ENCODE measurements at regions not wholly inside any gene's neighbourhood (a gene's known extent, or its start where the extent isn't known, plus 50 kb on each side); places are given as distances from the start of the nearest gene placed in this dataset.

- no peak for DNase-seq (ENCODE audit: low read depth)
- TF ChIP-seq CTCF (IDR thresholded peaks at IDR 0.05; ENCODE audit: insufficient read depth, low read depth, low read length, missing control alignments) = no peak
- H3K4me3 ChIP-seq (ENCODE audit: low read depth, low read length) = no peak overlapping the region
These were observed 193.3 kb upstream of the FAM9B start for GRCh38 chrX:9227276-9227675.

GRCh38 chrX:9231491-9231890, 197.6 kb upstream of the FAM9B start:
- H3K4me3 ChIP-seq (ENCODE audit: low read depth, low read length) = no peak overlapping the region
- DNase-seq (ENCODE audit: low read depth) = no peak
- TF ChIP-seq CTCF (IDR thresholded peaks at IDR 0.05; ENCODE audit: insufficient read depth, low read depth, low read length, missing control alignments) = no peak

- H3K4me3 ChIP-seq (ENCODE audit: low read depth, low read length) = no peak overlapping the region
- no peak for DNase-seq (ENCODE audit: low read depth)
- no peak for TF ChIP-seq CTCF (IDR thresholded peaks at IDR 0.05; ENCODE audit: insufficient read depth, low read depth, low read length, missing control alignments)
These were observed 199.2 kb upstream of the FAM9B start for GRCh38 chrX:9233141-9233540.

GRCh38 chrX:9234315-9234714, 200.4 kb upstream of the FAM9B start:
- H3K4me3 ChIP-seq (ENCODE audit: low read depth, low read length) = no peak overlapping the region
- DNase-seq (ENCODE audit: low read depth) = no peak
- TF ChIP-seq CTCF (IDR thresholded peaks at IDR 0.05; ENCODE audit: insufficient read depth, low read depth, low read length, missing control alignments) = no peak

- no peak overlapping the region for H3K4me3 ChIP-seq (ENCODE audit: low read depth, low read length)
- no peak for DNase-seq (ENCODE audit: low read depth)
- no peak for TF ChIP-seq CTCF (IDR thresholded peaks at IDR 0.05; ENCODE audit: insufficient read depth, low read depth, low read length, missing control alignments)
These were observed 201.8 kb upstream of the FAM9B start for GRCh38 chrX:9235722-9236121.

- no peak for DNase-seq (ENCODE audit: low read depth)
- H3K4me3 ChIP-seq (ENCODE audit: low read depth, low read length) = no peak overlapping the region
- no peak for TF ChIP-seq CTCF (IDR thresholded peaks at IDR 0.05; ENCODE audit: insufficient read depth, low read depth, low read length, missing control alignments)
These were observed 207.0 kb upstream of the FAM9B start for GRCh38 chrX:9240956-9241355.

GRCh38 chrX:9241427-9241826, 207.5 kb upstream of the FAM9B start:
- no peak for DNase-seq (ENCODE audit: low read depth)
- H3K4me3 ChIP-seq (ENCODE audit: low read depth, low read length) = no peak overlapping the region
- no peak for TF ChIP-seq CTCF (IDR thresholded peaks at IDR 0.05; ENCODE audit: insufficient read depth, low read depth, low read length, missing control alignments)
